Body of pancreas (tissue), 4 donors: ENCODE measurements at regions not wholly inside any gene's neighbourhood (a gene's known extent, or its start where the extent isn't known, plus 50 kb on each side); places are given as distances from the start of the nearest gene placed in this dataset.

Source experiments
- CTCF ChIP-seq, 7 experiments: fragments of 450-650 bp in 4 of 7; fragments of 200-600 bp in 3 of 7; sonication (generic) in 3 of 7; IDR thresholded peaks; one replicate each; pipeline ENCODE4 v1.5.1; 2016 to 2019; ENCODE audit warnings: antibody characterized with exemption in 7 of 7
- POLR2A ChIP-seq, 3 donors: fragments of 450-650 bp; IDR thresholded peaks; one replicate each; pipeline ENCODE4 v1.6.1; 2016; ENCODE audit warnings: antibody characterized with exemption in 3 of 3, mild to moderate bottlenecking in 2 of 3

DNA sequence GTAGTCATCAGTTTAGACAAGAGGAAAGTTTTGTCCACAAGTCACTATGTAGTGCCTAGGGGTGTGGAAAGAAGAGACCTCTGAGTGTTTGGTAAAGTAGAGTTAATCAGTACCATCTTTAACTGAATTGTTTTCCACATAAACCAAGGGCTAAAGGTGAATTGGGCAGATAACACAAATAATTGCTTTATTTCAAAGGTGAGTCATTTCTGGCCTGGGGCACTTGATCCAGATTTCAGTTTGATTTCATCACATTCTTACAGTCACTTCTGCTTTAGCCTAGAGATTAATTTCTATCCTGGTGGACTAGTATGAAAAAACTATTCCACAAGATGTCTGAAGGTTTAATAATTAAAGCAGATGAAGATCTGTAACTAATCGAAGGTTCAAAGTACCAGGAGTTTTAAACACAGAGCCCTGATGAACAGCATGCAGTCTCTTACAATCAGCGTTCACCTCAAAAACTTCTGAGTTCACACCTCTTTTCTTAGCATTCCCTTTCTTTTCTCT is 74.5 kb upstream of the BOD1L1 start:
- TF ChIP-seq CTCF (IDR thresholded peaks at IDR 0.05) (no peak), POLR2A (IDR thresholded peaks at IDR 0.05) (no peak)
